ENCODE measurements at regions not wholly inside any gene's neighbourhood (a gene's known extent, or its start where the extent isn't known, plus 50 kb on each side); places are given as distances from the start of the nearest gene placed in this dataset.

- no peak for DNase-seq (ENCODE audit: low read depth in 1 of 2, low spot score in 1 of 2)
Measured at GRCh38 chr12:91606662-91607377, 424.2 kb upstream of the DCN start.

DNA sequence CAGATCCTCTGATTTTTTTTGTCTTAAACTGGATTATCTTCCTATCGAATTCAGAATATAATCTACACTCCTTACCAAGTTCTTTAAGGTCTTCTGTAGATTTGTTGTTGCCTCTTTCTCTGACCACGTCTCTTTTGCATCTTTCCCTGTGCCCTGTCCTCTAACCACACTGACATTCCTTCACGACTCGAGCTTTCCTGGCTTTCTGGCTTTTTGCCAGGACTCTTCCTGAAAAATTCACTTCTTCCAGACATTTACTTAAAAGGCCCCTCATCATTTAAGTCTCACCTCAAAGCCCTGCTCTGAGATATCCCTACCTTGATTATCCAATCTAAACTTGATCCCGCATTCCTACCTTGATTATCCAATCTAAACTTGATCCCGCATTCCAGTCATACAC, 422.3 kb upstream of the DCN start:
- DNase-seq (ENCODE audit: low read depth in 1 of 2, low spot score in 1 of 2), result no peak

GRCh38 chr12:91603060-91603459, 420.4 kb upstream of the DCN start:
- DNase-seq (ENCODE audit: low read depth in 1 of 2, low spot score in 1 of 2), result no peak

- DNase-seq (ENCODE audit: low read depth in 1 of 2, low spot score in 1 of 2), result no peak
Measured at GRCh38 chr12:91601054-91601453, 418.4 kb upstream of the DCN start.

- DNase-seq (ENCODE audit: low read depth in 1 of 2, low spot score in 1 of 2), result no peak
Measured at GRCh38 chr12:91594715-91595114, 412.1 kb upstream of the DCN start.

- DNase-seq (ENCODE audit: low read depth in 1 of 2, low spot score in 1 of 2), result no peak
Measured at GRCh38 chr12:91591639-91591987, 409.0 kb upstream of the DCN start.

DNA sequence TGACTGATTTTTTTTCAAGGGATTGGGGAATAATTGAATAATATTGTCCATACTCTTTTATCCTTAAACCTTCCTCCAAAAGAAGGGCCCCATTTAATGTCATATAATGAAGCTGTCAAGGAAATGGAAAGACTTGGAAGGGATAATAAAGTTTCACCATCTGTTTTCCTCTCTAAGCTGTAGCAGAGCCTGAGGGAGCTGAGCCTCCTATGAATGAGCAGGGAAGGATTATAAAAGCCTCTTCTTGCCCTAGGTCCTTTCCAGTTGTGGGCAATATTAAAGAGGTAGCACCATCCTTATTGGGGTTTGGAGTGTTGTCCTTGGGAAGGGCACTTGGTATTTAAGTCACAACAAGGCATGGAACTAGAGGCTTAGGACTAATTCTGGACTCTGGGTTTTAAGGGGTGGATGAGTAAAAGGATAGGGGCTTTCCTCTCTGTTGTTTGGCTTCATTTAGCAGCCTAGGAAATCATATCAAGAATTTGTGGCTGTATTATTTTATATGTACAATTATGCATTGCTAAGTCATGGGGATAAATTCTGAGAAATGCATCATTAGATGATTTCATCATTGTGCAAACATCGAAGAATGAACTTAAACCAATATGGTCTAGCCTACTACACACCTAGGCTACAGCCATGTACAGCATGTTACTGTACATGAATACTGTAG, 408.5 kb upstream of the DCN start:
- DNase-seq (ENCODE audit: low read depth in 1 of 2, low spot score in 1 of 2), result no peak

- DNase-seq (ENCODE audit: low read depth in 1 of 2, low spot score in 1 of 2), result no peak
Measured at GRCh38 chr12:91588874-91589454, 406.3 kb upstream of the DCN start.

- no peak for DNase-seq (ENCODE audit: low read depth in 1 of 2, low spot score in 1 of 2)
Measured at GRCh38 chr12:91586015-91586414, 403.4 kb upstream of the DCN start.

GRCh38 chr12:91582811-91583210, 400.2 kb upstream of the DCN start:
- no peak for DNase-seq (ENCODE audit: low read depth in 1 of 2, low spot score in 1 of 2)

GRCh38 chr12:91579516-91580263, 397.1 kb upstream of the DCN start:
- DNase-seq (ENCODE audit: low read depth in 1 of 2, low spot score in 1 of 2), result no peak

GRCh38 chr12:91577586-91578539, 395.2 kb upstream of the DCN start:
- DNase-seq (ENCODE audit: low read depth in 1 of 2, low spot score in 1 of 2), result no peak

DNA sequence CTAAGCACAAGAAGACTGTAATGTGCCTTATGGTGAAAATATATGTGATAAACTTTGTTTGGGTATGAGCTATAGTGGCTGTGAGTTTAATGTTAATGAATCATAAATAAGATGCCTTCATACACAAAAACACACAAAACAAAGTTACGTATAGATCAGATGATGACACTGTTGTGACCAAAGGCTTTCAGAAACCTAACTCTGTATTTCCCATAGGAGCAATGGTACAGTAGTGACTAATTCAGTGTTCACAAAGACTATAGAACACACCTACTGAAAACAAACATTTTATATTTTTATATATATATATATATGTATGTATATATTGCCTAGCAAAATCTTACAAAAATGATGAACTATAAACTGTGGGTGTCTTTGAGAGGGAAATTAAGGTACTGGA, 393.8 kb upstream of the DCN start:
- DNase-seq (ENCODE audit: low read depth in 1 of 2, low spot score in 1 of 2), result no peak

DNA sequence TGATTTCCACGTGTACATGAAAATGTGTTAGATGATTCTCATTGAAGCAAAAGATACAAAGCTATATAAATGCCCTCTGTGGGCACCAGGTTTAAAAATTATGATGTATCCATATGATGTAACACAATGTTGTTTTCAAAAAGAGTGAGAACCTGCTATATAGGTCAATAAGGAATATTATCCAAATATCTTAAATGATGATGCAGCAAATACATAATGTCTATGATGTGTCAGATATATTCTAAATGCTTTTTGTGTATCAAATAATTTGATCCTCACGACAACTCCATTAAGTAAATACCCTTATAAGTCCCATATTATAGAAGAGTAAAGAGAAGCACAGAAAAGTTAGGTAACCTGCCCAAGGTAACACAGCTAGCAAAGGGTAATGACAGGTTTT, 393.0 kb upstream of the DCN start:
- no peak for DNase-seq (ENCODE audit: low read depth in 1 of 2, low spot score in 1 of 2)

DNA sequence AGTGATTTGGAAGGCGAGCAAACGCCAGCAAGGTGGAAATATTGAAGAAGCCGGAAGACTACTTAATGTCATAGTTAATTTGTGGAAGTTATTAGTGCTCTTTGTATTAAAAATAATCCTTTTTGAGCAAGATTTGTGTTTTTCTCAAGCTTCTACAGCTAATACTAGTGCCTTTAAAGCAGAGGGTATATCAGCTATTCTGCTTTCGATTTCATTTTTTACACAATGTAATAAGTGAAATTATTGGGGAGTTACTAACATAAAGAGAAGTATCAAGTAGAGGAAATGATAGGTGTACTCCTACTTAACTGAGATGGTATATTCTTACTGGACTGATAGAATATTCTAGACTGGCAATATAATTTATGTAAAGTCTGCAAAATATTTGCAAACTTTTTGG, 392.4 kb upstream of the DCN start:
- DNase-seq (ENCODE audit: low read depth in 1 of 2, low spot score in 1 of 2), result no peak

- DNase-seq (ENCODE audit: low read depth in 1 of 2, low spot score in 1 of 2), result no peak
Measured at GRCh38 chr12:91574391-91574790, 391.8 kb upstream of the DCN start.

DNA sequence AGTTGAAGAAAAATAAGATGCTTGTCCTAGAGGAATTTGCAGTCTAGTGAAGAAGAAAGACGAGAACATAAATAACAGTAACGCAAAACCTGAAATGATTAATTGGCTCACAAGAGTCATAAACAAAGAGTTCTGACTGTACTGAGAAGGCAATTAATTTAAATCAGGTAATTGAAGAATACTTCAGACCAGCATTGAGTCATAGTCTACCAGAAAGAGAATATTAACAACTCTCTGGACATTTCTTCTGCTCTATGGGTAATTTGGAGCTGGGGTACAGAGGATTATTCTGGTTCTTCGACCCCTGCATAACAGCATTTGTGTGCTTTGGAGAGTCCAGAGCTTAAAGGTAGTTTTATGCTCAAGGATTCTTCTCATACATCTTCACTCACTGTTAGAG, 390.3 kb upstream of the DCN start:
- no peak for DNase-seq (ENCODE audit: low read depth in 1 of 2, low spot score in 1 of 2)

DNA sequence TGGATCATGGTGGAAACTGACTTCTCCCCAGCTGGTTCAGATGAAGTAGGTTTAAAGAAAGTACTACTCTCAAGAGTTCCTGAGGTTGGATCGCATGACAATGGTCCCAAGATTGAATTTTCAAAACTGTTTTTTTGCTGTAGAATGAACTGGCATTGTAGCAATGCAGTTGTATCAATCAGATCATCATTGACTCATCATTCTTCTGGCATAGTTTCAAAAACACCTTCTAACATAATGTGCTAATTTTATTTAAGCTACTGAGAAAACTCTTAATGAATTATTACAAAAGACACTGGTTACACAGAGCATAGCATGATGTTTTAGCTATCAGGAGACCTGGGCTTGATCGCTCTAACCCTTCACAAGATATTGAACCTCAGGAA, 384.5 kb upstream of the DCN start:
- no peak for DNase-seq (ENCODE audit: low read depth in 1 of 2, low spot score in 1 of 2)

- DNase-seq (ENCODE audit: low read depth in 1 of 2, low spot score in 1 of 2), result no peak
Measured at GRCh38 chr12:91566328-91567099, 383.9 kb upstream of the DCN start.

DNA sequence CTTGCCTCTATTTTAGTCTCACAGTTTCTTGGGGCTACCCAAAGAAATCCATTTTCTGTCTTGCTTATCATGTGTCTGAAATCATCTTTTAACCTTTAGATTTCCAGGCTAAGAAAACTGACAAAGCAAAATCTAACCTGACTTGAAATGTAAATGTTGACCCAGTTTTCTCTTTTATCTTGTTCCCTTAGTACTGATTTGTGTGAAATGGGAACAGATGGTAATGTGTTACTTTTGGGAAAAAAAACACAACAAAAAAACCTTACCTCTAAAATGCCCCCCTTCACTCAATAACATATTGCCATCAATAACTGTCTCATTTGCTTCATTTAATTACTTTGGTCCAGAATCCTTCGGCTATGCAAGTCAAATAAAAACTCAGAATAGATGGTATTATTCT, 383.2 kb upstream of the DCN start:
- DNase-seq (ENCODE audit: low read depth in 1 of 2, low spot score in 1 of 2), result no peak
